ENCODE measurements at regions not wholly inside any gene's neighbourhood (a gene's known extent, or its start where the extent isn't known, plus 50 kb on each side); places are given as distances from the start of the nearest gene placed in this dataset.
A peak's percentile ranks its signal among the peaks of the same experiment; 100 is the strongest.

DNA sequence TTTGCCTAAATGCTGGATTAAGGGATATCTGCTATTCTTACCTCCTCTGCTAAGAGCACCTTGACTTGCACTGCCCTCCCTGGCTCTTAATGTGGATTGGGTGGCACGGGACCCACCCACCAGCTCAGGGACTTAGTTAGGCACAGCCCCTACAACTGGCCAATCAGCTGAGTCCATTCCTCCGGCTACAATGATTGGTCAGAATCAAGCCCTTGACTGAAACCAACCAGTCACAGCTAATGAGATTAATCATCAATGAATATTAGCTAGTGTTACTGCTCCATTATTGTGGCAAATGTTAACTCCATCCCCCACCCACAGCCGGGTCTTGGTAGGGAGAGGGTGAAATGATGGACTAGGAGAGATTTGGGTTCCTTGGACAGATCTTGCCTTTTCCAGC lies 328.0 kb downstream of the MN1 start:
- Histone ChIP-seq H2BK15ac (ENCODE audit: low read depth, poor library complexity, severe bottlenecking) (no peak overlapping the region), H3K27me3 (ENCODE audit: control insufficient read depth in 1 of 2, insufficient read depth in 1 of 2, low read length in 2 of 2) (peaks cover 0 to 18% of the 10 kb centered on the region in 2 experiments), H4K91ac (ENCODE audit: low read length) (no peak overlapping the region), H3K4me3 (ENCODE audit: insufficient read depth in 1 of 2, low read depth in 1 of 2, low read length in 2 of 2) (no peak overlapping the region), H3K4me1 (ENCODE audit: control insufficient read depth, insufficient read depth, low read depth, low read length) (peaks cover 31% of the 10 kb centered on the region), H4K8ac (ENCODE audit: low read length) (no peak overlapping the region), H3K79me1 (replicated peaks; ENCODE audit: low read length, poor library complexity, severe bottlenecking) (peaks cover 2% of the 10 kb centered on the region), H2BK5ac (ENCODE audit: low read depth, low read length, poor library complexity, severe bottlenecking) (peak overlapping the region; percentile 53), H3K4me2 (ENCODE audit: low read length, poor library complexity, severe bottlenecking) (no peak overlapping the region), H3K14ac (ENCODE audit: low read length in 2 of 2) (no peak overlapping the region), H3K4ac (ENCODE audit: low read depth in 1 of 2, low read length in 2 of 2) (no peak overlapping the region), H3K23ac (ENCODE audit: low read length in 2 of 2) (no peak overlapping the region), H3K9me3 (ENCODE audit: control insufficient read depth, low read length) (no peaks in the 10 kb centered on the region), H3K9ac (ENCODE audit: low read length) (no peak overlapping the region), H2BK120ac (ENCODE audit: low read depth, low read length) (no peak overlapping the region), H3K36me3 (ENCODE audit: control insufficient read depth in 1 of 2, insufficient read depth in 2 of 2, low read depth in 1 of 2, low read length in 2 of 2) (no peaks in the 10 kb centered on the region), H3K27ac (ENCODE audit: low read length, poor library complexity, severe bottlenecking) (peak overlapping the region; percentile 98), H2BK12ac (ENCODE audit: low read length in 2 of 2) (no peak overlapping the region), H2AK5ac (ENCODE audit: low read length, severe bottlenecking) (peak overlapping the region; percentile 98), H2AFZ (ENCODE audit: low read depth, low read length) (no peak overlapping the region), H3K18ac (ENCODE audit: low read depth in 1 of 2, low read length in 2 of 2) (no peak overlapping the region)
- DNase-seq = no peak
- WGBS = 100% methylated on average over 2 of the region's 3 CpGs

- no peak overlapping the region for H2BK15ac ChIP-seq (ENCODE audit: low read depth, poor library complexity, severe bottlenecking)
- H3K23ac ChIP-seq (ENCODE audit: low read length in 2 of 2) = no peak overlapping the region
- 80% methylated on average over 9 of the region's 9 CpGs for WGBS
- no peak overlapping the region for H3K9ac ChIP-seq (ENCODE audit: low read length)
- peaks cover 31% of the 10 kb centered on the region for H3K4me1 ChIP-seq (ENCODE audit: control insufficient read depth, insufficient read depth, low read depth, low read length)
- no peaks in the 10 kb centered on the region for H3K36me3 ChIP-seq (ENCODE audit: control insufficient read depth in 1 of 2, insufficient read depth in 2 of 2, low read depth in 1 of 2, low read length in 2 of 2)
- H3K4ac ChIP-seq (ENCODE audit: low read depth in 1 of 2, low read length in 2 of 2) = no peak overlapping the region
- no peak overlapping the region for H4K91ac ChIP-seq (ENCODE audit: low read length)
- H3K79me1 ChIP-seq (replicated peaks; ENCODE audit: low read length, poor library complexity, severe bottlenecking) = peaks cover 2% of the 10 kb centered on the region
- no peak overlapping the region for H3K4me3 ChIP-seq (ENCODE audit: insufficient read depth in 1 of 2, low read depth in 1 of 2, low read length in 2 of 2)
- H3K27me3 ChIP-seq (ENCODE audit: control insufficient read depth in 1 of 2, insufficient read depth in 1 of 2, low read length in 2 of 2) = peaks cover 0 to 12% of the 10 kb centered on the region in 2 experiments
- no peak overlapping the region for H2AFZ ChIP-seq (ENCODE audit: low read depth, low read length)
- no peak overlapping the region for H2BK12ac ChIP-seq (ENCODE audit: low read length in 2 of 2)
- no peaks in the 10 kb centered on the region for H3K9me3 ChIP-seq (ENCODE audit: control insufficient read depth, low read length)
- peak overlapping the region in 1 of 2 experiments; percentile 11 for H3K18ac ChIP-seq (ENCODE audit: low read depth in 1 of 2, low read length in 2 of 2)
- no peak overlapping the region for H4K8ac ChIP-seq (ENCODE audit: low read length)
- H3K14ac ChIP-seq (ENCODE audit: low read length in 2 of 2) = peak overlapping the region in 1 of 2 experiments; percentile 64
- peak overlapping the region; percentile 98 for H3K27ac ChIP-seq (ENCODE audit: low read length, poor library complexity, severe bottlenecking)
- peak overlapping the region; percentile 96 for H2BK5ac ChIP-seq (ENCODE audit: low read depth, low read length, poor library complexity, severe bottlenecking)
- H2AK5ac ChIP-seq (ENCODE audit: low read length, severe bottlenecking) = peak overlapping the region; percentile 98
- H3K4me2 ChIP-seq (ENCODE audit: low read length, poor library complexity, severe bottlenecking) = no peak overlapping the region
- no peak overlapping the region for H2BK120ac ChIP-seq (ENCODE audit: low read depth, low read length)
- DNase-seq = no peak
Observed at GRCh38 chr22:27474112-27474571, 327.4 kb downstream of the MN1 start.

- Histone ChIP-seq H3K4ac (ENCODE audit: low read depth in 1 of 2, low read length in 2 of 2) (no peak overlapping the region), H2BK5ac (ENCODE audit: low read depth, low read length, poor library complexity, severe bottlenecking) (peak overlapping the region; percentile 96), H2BK120ac (ENCODE audit: low read depth, low read length) (no peak overlapping the region), H3K18ac (ENCODE audit: low read depth in 1 of 2, low read length in 2 of 2) (peak overlapping the region in 1 of 2 experiments; percentile 56), H3K14ac (ENCODE audit: low read length in 2 of 2) (no peak overlapping the region), H2BK15ac (ENCODE audit: low read depth, poor library complexity, severe bottlenecking) (no peak overlapping the region), H4K8ac (ENCODE audit: low read length) (no peak overlapping the region), H3K36me3 (ENCODE audit: control insufficient read depth in 1 of 2, insufficient read depth in 2 of 2, low read depth in 1 of 2, low read length in 2 of 2) (no peaks in the 10 kb centered on the region), H2AFZ (ENCODE audit: low read depth, low read length) (no peak overlapping the region), H3K23ac (ENCODE audit: low read length in 2 of 2) (no peak overlapping the region), H4K91ac (ENCODE audit: low read length) (peak overlapping the region; percentile 31), H3K9me3 (ENCODE audit: control insufficient read depth, low read length) (no peaks in the 10 kb centered on the region), H2BK12ac (ENCODE audit: low read length in 2 of 2) (peak overlapping the region in 1 of 2 experiments; percentile 47), H3K4me1 (ENCODE audit: control insufficient read depth, insufficient read depth, low read depth, low read length) (peaks cover 31% of the 10 kb centered on the region), H3K79me1 (replicated peaks; ENCODE audit: low read length, poor library complexity, severe bottlenecking) (peaks cover 2% of the 10 kb centered on the region), H3K9ac (ENCODE audit: low read length) (no peak overlapping the region), H3K27me3 (ENCODE audit: control insufficient read depth in 1 of 2, insufficient read depth in 1 of 2, low read length in 2 of 2) (peaks cover 0 to 4% of the 10 kb centered on the region in 2 experiments), H3K27ac (ENCODE audit: low read length, poor library complexity, severe bottlenecking) (peak overlapping the region; percentile 98), H2AK5ac (ENCODE audit: low read length, severe bottlenecking) (peak overlapping the region; percentile 93), H3K4me3 (ENCODE audit: insufficient read depth in 1 of 2, low read depth in 1 of 2, low read length in 2 of 2) (peak overlapping the region in 1 of 2 experiments; percentile 21), H3K4me2 (ENCODE audit: low read length, poor library complexity, severe bottlenecking) (peak overlapping the region; percentile 15)
- DNase-seq = peak; percentile 85
- WGBS = 8% methylated on average over 12 of the region's 12 CpGs
Observed at GRCh38 chr22:27474711-27475547, 326.6 kb downstream of the MN1 start.

GRCh38 chr22:27475548-27475897 lies 326.0 kb downstream of the MN1 start:
- peaks cover 35% of the 10 kb centered on the region for H3K4me1 ChIP-seq (ENCODE audit: control insufficient read depth, insufficient read depth, low read depth, low read length)
- H2BK5ac ChIP-seq (ENCODE audit: low read depth, low read length, poor library complexity, severe bottlenecking) = peak overlapping the region; percentile 91
- H4K91ac ChIP-seq (ENCODE audit: low read length) = peak overlapping the region; percentile 16
- H3K27ac ChIP-seq (ENCODE audit: low read length, poor library complexity, severe bottlenecking) = peak overlapping the region; percentile 95
- no peak overlapping the region for H3K14ac ChIP-seq (ENCODE audit: low read length in 2 of 2)
- no peak overlapping the region for H2AFZ ChIP-seq (ENCODE audit: low read depth, low read length)
- H3K4me3 ChIP-seq (ENCODE audit: insufficient read depth in 1 of 2, low read depth in 1 of 2, low read length in 2 of 2) = no peak overlapping the region
- 22% methylated on average over 3 of the region's 3 CpGs for WGBS
- no peak overlapping the region for H2BK120ac ChIP-seq (ENCODE audit: low read depth, low read length)
- no peaks in the 10 kb centered on the region for H3K36me3 ChIP-seq (ENCODE audit: control insufficient read depth in 1 of 2, insufficient read depth in 2 of 2, low read depth in 1 of 2, low read length in 2 of 2)
- peaks cover 2% of the 10 kb centered on the region for H3K79me1 ChIP-seq (replicated peaks; ENCODE audit: low read length, poor library complexity, severe bottlenecking)
- no peak overlapping the region for H3K23ac ChIP-seq (ENCODE audit: low read length in 2 of 2)
- H3K27me3 ChIP-seq (ENCODE audit: control insufficient read depth in 1 of 2, insufficient read depth in 1 of 2, low read length in 2 of 2) = no peaks in the 10 kb centered on the region
- H4K8ac ChIP-seq (ENCODE audit: low read length) = no peak overlapping the region
- H3K4me2 ChIP-seq (ENCODE audit: low read length, poor library complexity, severe bottlenecking) = peak overlapping the region; percentile 12
- H2BK12ac ChIP-seq (ENCODE audit: low read length in 2 of 2) = no peak overlapping the region
- no peak overlapping the region for H2BK15ac ChIP-seq (ENCODE audit: low read depth, poor library complexity, severe bottlenecking)
- H3K9me3 ChIP-seq (ENCODE audit: control insufficient read depth, low read length) = no peaks in the 10 kb centered on the region
- peak overlapping the region; percentile 93 for H2AK5ac ChIP-seq (ENCODE audit: low read length, severe bottlenecking)
- no peak overlapping the region for H3K4ac ChIP-seq (ENCODE audit: low read depth in 1 of 2, low read length in 2 of 2)
- peak; percentile 17 for DNase-seq
- no peak overlapping the region for H3K9ac ChIP-seq (ENCODE audit: low read length)
- no peak overlapping the region for H3K18ac ChIP-seq (ENCODE audit: low read depth in 1 of 2, low read length in 2 of 2)
